ENCODE measurements at regions not wholly inside any gene's neighbourhood (a gene's known extent, or its start where the extent isn't known, plus 50 kb on each side); places are given as distances from the start of the nearest gene placed in this dataset.

GRCh38 chr3:117322866-117323265 lies 613.3 kb downstream of the TUSC7 start:
- no peak for DNase-seq

GRCh38 chr3:117346901-117347300 lies 637.3 kb downstream of the TUSC7 start:
- no peak for DNase-seq

GRCh38 chr3:117348884-117349283 lies 639.3 kb downstream of the TUSC7 start:
- DNase-seq = no peak

- DNase-seq = no peak
Measured at GRCh38 chr3:117349566-117349965, 640.0 kb downstream of the TUSC7 start.

- no peak for DNase-seq
Measured at GRCh38 chr3:117350371-117350770, 640.8 kb downstream of the TUSC7 start.

GRCh38 chr3:117355566-117355965 lies 646.0 kb downstream of the TUSC7 start:
- DNase-seq = peak; percentile 35

- no peak for DNase-seq
Measured at GRCh38 chr3:117356091-117356705, 646.6 kb downstream of the TUSC7 start.

GRCh38 chr3:117358717-117359314 lies 649.2 kb downstream of the TUSC7 start:
- DNase-seq = no peak

- no peak for DNase-seq
Measured at GRCh38 chr3:117366574-117366973, 657.0 kb downstream of the TUSC7 start.

GRCh38 chr3:117367861-117368260 lies 658.3 kb downstream of the TUSC7 start:
- DNase-seq = no peak

- DNase-seq = no peak
Measured at GRCh38 chr3:117380631-117381030, 671.1 kb downstream of the TUSC7 start.

GRCh38 chr3:117393119-117393518 lies 683.5 kb downstream of the TUSC7 start:
- no peak for DNase-seq

- no peak for DNase-seq
Measured at GRCh38 chr3:117398141-117398899, 688.7 kb downstream of the TUSC7 start.

GRCh38 chr3:117399311-117400078 lies 689.9 kb downstream of the TUSC7 start:
- peak; percentile 72 for DNase-seq

GRCh38 chr3:117400303-117400702 lies 690.7 kb downstream of the TUSC7 start:
- DNase-seq = no peak

GRCh38 chr3:117404141-117404540 lies 694.6 kb downstream of the TUSC7 start:
- no peak for DNase-seq

- peak; percentile 24 for DNase-seq
Measured at GRCh38 chr3:117404730-117405129, 695.2 kb downstream of the TUSC7 start.

GRCh38 chr3:117405359-117405758 lies 695.8 kb downstream of the TUSC7 start:
- DNase-seq = no peak

GRCh38 chr3:117407317-117407716 lies 697.7 kb downstream of the TUSC7 start:
- no peak for DNase-seq

GRCh38 chr3:117408811-117409210 lies 699.2 kb downstream of the TUSC7 start:
- DNase-seq = no peak

GRCh38 chr3:117409256-117409655 lies 699.7 kb downstream of the TUSC7 start:
- no peak for DNase-seq

- DNase-seq = no peak
Measured at GRCh38 chr3:117409701-117410459, 700.3 kb downstream of the TUSC7 start.

- no peak for DNase-seq
Measured at GRCh38 chr3:117411971-117412370, 702.4 kb downstream of the TUSC7 start.
